ENCODE measurements at regions not wholly inside any gene's neighbourhood (a gene's known extent, or its start where the extent isn't known, plus 50 kb on each side); places are given as distances from the start of the nearest gene placed in this dataset.
"Not testable (repeated sequence)": the region's sequence is repeated elsewhere in the genome, so short reads cannot be mapped to it uniquely, and the experiment has no call there.

DNA sequence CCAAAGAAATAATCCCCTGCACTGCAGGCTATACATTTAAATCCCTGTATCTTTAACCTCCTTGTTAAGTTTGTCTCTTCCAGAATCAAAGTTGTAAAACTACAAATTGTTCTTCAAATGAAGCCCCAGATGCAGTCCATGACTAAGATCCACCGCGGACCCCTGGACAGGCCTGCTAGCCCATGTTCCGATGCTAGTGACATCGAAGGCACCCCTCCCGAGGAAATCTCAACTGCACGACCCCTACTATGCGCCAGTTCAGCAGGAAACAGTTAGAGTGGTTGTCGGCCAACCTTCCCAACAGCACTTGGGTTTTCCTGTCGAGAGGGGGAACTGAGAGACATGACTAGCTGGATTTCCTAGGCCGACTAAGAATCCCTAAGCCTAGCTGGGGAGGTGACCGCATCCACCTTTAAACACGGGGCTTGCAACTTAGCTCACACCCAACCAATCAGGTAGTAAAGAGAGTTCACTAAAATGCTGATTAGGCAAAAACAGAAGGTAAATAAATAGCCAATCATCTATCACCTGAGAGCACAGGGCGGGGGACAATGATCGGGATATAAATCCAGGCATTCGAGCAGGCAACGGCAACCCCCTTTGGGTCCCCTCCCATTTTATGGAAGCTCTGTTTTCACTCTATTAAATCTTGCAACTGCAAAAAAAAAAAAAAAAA lies 523.9 kb downstream of the REEP3 start:
- DNase-seq (ENCODE audit: low spot score); H3K9me3 ChIP-seq (ENCODE audit: low read length); H4K20me1 ChIP-seq (ENCODE audit: insufficient read depth, low read length); ATAC-seq; H3K9ac ChIP-seq (ENCODE audit: insufficient read depth, low read depth, low read length); CTCF ChIA-PET (ENCODE audit: low intra/inter-chr PET ratio, low total read pairs); H2AFZ ChIP-seq (ENCODE audit: low read length); in situ Hi-C loops (cut with HindIII; ENCODE audit: extremely low pct_ligation_motif_present, low pct_unique_long_range_greater_than_20kb); POLR2A ChIA-PET; H3K79me2 ChIP-seq (ENCODE audit: insufficient read depth, low read length); H3K4me2 ChIP-seq (ENCODE audit: low read depth, low read length); H3K4me3 ChIP-seq (replicated peaks in 1 of 3; ENCODE audit: insufficient read depth in 1 of 3, low read depth in 2 of 3, low read length in 3 of 3); BruUV-seq (replicated peaks); H3K27me3 ChIP-seq (ENCODE audit: control insufficient read depth in 1 of 2, insufficient read depth in 2 of 2, low read length in 2 of 2); H3K36me3 ChIP-seq (replicated peaks in 1 of 2; ENCODE audit: control insufficient read depth in 1 of 2, insufficient read depth in 2 of 2, low read length in 2 of 2); FAIRE-seq: not testable (repeated sequence)
- intact Hi-C loops (cut with micrococcal nuclease; ENCODE audit: unreplicated experiment): loop anchor here (1.0 kb wide), 1 partner anchor 30 kb away; no protein-coding TSS in a partner anchor
- TF ChIP-seq ZKSCAN1 (IDR thresholded peaks at IDR 0.05; ENCODE audit: low read length) (peak; percentile 79), MAFF (IDR thresholded peaks at IDR 0.05; ENCODE audit: low read depth, low read length) (peak; percentile 94), ZFX (CRISPR knock-in tag; IDR thresholded peaks at IDR 0.05; ENCODE audit: low read depth) (0 out of 2 replicates have a peak, but pooled peaks have one; percentile 6), MAFK (conservative IDR thresholded peaks at IDR 0.05 in 1 of 2, IDR thresholded peaks at IDR 0.05 in 1 of 2; ENCODE audit: low read length in 2 of 2) (peak; percentile 91 to 94)
- 96% methylated on average over 16 of the region's 16 CpGs for WGBS (ENCODE audit: low lambda C conversion rate)
- Histone ChIP-seq H3K27ac (ENCODE audit: extremely low read length, insufficient read depth, low read length) (peak overlapping the region; percentile 87), H3K4me1 (ENCODE audit: insufficient read depth, low read length) (peaks cover 34% of the 10 kb centered on the region)

DNA sequence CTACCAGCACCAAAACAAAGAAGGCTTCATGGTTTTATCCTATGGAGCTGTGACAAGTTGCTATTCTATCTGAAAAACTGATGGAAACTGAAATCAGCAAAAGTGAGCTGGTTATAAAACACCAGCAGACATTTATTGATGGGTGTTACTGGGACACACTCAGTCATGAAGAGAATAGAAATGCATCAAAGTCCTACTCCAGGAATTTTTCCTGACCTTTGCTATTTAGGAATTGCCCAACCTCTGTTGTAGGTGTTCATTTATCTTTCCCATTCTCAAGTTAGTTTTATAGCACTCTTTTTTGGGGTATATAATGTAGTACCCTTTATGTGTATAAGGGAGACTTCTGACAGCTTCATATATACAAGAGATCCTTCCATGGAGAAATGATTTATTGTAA lies 533.2 kb downstream of the REEP3 start:
- Histone ChIP-seq H4K20me1 (ENCODE audit: insufficient read depth, low read length) (no peaks in the 10 kb centered on the region), H3K9ac (ENCODE audit: insufficient read depth, low read depth, low read length) (no peak overlapping the region), H3K36me3 (replicated peaks in 1 of 2; ENCODE audit: control insufficient read depth in 1 of 2, insufficient read depth in 2 of 2, low read length in 2 of 2) (no peaks in the 10 kb centered on the region), H3K27me3 (ENCODE audit: control insufficient read depth in 1 of 2, insufficient read depth in 2 of 2, low read length in 2 of 2) (no peaks in the 10 kb centered on the region), H3K79me2 (ENCODE audit: insufficient read depth, low read length) (no peaks in the 10 kb centered on the region), H2AFZ (ENCODE audit: low read length) (no peak overlapping the region), H3K4me3 (replicated peaks in 1 of 3; ENCODE audit: insufficient read depth in 1 of 3, low read depth in 2 of 3, low read length in 3 of 3) (no peak overlapping the region), H3K27ac (ENCODE audit: extremely low read length, insufficient read depth, low read length) (peak overlapping the region; percentile 14), H3K4me1 (ENCODE audit: insufficient read depth, low read length) (peaks cover 21% of the 10 kb centered on the region), H3K9me3 (ENCODE audit: low read length) (peaks cover 8% of the 10 kb centered on the region; the same call in 1 of the 2 replicates), H3K4me2 (ENCODE audit: low read depth, low read length) (no peak overlapping the region)
- in situ Hi-C loops (cut with HindIII; ENCODE audit: extremely low pct_ligation_motif_present, low pct_unique_long_range_greater_than_20kb) (no loop called here), intact Hi-C loops (cut with micrococcal nuclease; ENCODE audit: unreplicated experiment) (no loop called here)
- POLR2A ChIA-PET: no interaction called here
- peak; percentile 18 for DNase-seq (ENCODE audit: low spot score)
- no TSS peak for BruUV-seq (replicated peaks)
- FAIRE-seq: no peak
- CTCF ChIA-PET (ENCODE audit: low intra/inter-chr PET ratio, low total read pairs): interaction anchor here (1.9 kb wide), 1 partner anchor 13 kb away, joined by 4 read pairs; no protein-coding TSS in a partner anchor
- peak; percentile 97 for ATAC-seq
- peak; percentile 34; the same call in 1 of the 2 replicates for TF ChIP-seq TCF7 (IDR thresholded peaks at IDR 0.05; ENCODE audit: low read depth)
- peak; percentile 79 for TF ChIP-seq CEBPG (CRISPR knock-in tag; IDR thresholded peaks at IDR 0.05)
- TF ChIP-seq, protein P1, sequence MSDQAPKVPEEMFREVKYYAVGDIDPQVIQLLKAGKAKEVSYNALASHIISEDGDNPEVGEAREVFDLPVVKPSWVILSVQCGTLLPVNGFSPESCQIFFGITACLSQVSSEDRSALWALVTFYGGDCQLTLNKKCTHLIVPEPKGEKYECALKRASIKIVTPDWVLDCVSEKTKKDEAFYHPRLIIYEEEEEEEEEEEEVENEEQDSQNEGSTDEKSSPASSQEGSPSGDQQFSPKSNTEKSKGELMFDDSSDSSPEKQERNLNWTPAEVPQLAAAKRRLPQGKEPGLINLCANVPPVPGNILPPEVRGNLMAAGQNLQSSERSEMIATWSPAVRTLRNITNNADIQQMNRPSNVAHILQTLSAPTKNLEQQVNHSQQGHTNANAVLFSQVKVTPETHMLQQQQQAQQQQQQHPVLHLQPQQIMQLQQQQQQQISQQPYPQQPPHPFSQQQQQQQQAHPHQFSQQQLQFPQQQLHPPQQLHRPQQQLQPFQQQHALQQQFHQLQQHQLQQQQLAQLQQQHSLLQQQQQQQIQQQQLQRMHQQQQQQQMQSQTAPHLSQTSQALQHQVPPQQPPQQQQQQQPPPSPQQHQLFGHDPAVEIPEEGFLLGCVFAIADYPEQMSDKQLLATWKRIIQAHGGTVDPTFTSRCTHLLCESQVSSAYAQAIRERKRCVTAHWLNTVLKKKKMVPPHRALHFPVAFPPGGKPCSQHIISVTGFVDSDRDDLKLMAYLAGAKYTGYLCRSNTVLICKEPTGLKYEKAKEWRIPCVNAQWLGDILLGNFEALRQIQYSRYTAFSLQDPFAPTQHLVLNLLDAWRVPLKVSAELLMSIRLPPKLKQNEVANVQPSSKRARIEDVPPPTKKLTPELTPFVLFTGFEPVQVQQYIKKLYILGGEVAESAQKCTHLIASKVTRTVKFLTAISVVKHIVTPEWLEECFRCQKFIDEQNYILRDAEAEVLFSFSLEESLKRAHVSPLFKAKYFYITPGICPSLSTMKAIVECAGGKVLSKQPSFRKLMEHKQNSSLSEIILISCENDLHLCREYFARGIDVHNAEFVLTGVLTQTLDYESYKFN (CRISPR knock-in tag; conservative IDR thresholded peaks at IDR 0.05): peak; percentile 62
- no peak for TF ChIP-seq ZNF224 (CRISPR knock-in tag; IDR thresholded peaks at IDR 0.05)
- TF ChIP-seq, protein P2, sequence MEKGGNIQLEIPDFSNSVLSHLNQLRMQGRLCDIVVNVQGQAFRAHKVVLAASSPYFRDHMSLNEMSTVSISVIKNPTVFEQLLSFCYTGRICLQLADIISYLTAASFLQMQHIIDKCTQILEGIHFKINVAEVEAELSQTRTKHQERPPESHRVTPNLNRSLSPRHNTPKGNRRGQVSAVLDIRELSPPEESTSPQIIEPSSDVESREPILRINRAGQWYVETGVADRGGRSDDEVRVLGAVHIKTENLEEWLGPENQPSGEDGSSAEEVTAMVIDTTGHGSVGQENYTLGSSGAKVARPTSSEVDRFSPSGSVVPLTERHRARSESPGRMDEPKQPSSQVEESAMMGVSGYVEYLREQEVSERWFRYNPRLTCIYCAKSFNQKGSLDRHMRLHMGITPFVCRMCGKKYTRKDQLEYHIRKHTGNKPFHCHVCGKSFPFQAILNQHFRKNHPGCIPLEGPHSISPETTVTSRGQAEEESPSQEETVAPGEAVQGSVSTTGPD (CRISPR knock-in tag; IDR thresholded peaks at IDR 0.05): no peak
- 0 out of 4 replicates have a peak, but pooled peaks of 1 of the 2 experiments have one; percentile 23 for TF ChIP-seq MAFK (conservative IDR thresholded peaks at IDR 0.05 in 1 of 2, IDR thresholded peaks at IDR 0.05 in 1 of 2; ENCODE audit: low read length in 2 of 2)
- peak; percentile 59 for TF ChIP-seq NR2F6 (IDR thresholded peaks at IDR 0.05)
- TF ChIP-seq NR2F6 (CRISPR knock-in tag; IDR thresholded peaks at IDR 0.05): 0 out of 2 replicates have a peak, but pooled peaks have one; percentile 17
- TF ChIP-seq PRMT3 (CRISPR knock-in tag; IDR thresholded peaks at IDR 0.05; ENCODE audit: borderline replicate concordance, low read depth): no peak
- no peak for TF ChIP-seq ZNF749 (CRISPR knock-in tag; IDR thresholded peaks at IDR 0.05; ENCODE audit: borderline replicate concordance)

Data from HepG2 (cell line).